Peyer's patch (tissue), 4 donors: ENCODE measurements at regions not wholly inside any gene's neighbourhood (a gene's known extent, or its start where the extent isn't known, plus 50 kb on each side); places are given as distances from the start of the nearest gene placed in this dataset.

Experiments
- CTCF ChIP-seq, 6 experiments: fragments of 450-650 bp in 4 of 6; fragments of 200-600 bp in 2 of 6; sonication (generic) in 1 of 6; IDR thresholded peaks; one replicate each; pipeline ENCODE4 v1.5.1; 2017 to 2019; ENCODE audit warnings: antibody characterized with exemption in 6 of 6, mild to moderate bottlenecking in 3 of 6, moderate library complexity in 1 of 6
- POLR2A ChIP-seq, 2 donors: fragments of 450-650 bp; IDR thresholded peaks; one replicate each; pipeline ENCODE4 v1.5.1; 2017; ENCODE audit warnings: antibody characterized with exemption in 2 of 2, mild to moderate bottlenecking in 2 of 2, moderate library complexity in 2 of 2

DNA sequence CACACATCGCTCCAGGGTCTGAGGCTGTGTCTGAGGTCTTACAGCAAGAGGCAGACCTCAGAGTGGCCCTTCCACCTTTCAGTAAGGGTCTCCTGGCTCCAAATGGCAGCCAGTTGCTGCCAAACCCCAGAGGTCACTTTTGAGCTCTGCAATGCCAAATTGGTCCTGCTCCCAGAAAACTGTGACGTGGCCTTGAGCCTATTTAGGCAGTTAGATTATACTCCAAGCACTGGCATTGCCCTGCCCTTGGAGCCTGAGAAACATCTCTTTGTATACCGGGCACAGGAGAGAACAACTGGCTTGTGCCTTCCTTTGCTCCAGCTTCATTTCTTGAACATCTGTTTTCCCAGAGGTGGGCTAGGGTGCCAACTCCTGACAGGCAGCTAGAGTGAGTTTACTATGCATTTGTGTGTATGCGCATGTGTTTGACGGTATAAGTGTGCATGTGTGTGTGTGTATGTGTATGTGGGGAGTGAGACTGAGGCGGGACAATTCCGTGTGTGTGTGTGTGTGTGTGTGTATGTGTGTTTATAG, 134.5 kb downstream of the IER5 start:
- TF ChIP-seq CTCF (IDR thresholded peaks at IDR 0.05) (no peak), POLR2A (IDR thresholded peaks at IDR 0.05) (no peak)
